Tibial artery (tissue), 4 donors: ENCODE measurements at regions not wholly inside any gene's neighbourhood (a gene's known extent, or its start where the extent isn't known, plus 50 kb on each side); places are given as distances from the start of the nearest gene placed in this dataset.

ENCODE experiments used
- DNase-seq, 2 donors: peaks; one replicate each; pipeline ENCODE4 v3.0.0-alpha.2; 2019
- H3K27ac ChIP-seq, 2 donors: fragments of 200-600 bp; sonication (generic) in 1 of 2; 1 replicate in 1 of 2; 2 replicates in 1 of 2; pipeline ENCODE4 v1.5.1; 2018 to 2019; ENCODE audit warnings: mild to moderate bottlenecking in 1 of 2
- H3K27me3 ChIP-seq, 2 donors: fragments of 200-600 bp; sonication (generic) in 1 of 2; one replicate each; pipeline versions ENCODE4 v1.5.1 to v1.6.0; 2016 to 2019
- H3K36me3 ChIP-seq, 3 donors: fragments of 200-600 bp; sonication (generic) in 2 of 3; one replicate each; pipeline ENCODE4 v1.5.1; 2016 to 2019; ENCODE audit warnings: mild to moderate bottlenecking in 2 of 3
- H3K4me1 ChIP-seq, 4 donors: fragments of 200-600 bp; sonication (generic) in 2 of 4; 1 replicate in 3 of 4; 2 replicates in 1 of 4; pipeline ENCODE4 v1.5.1; 2016 to 2019
- H3K4me3 ChIP-seq, 2 donors: fragments of 200-600 bp; sonication (generic) in 1 of 2; 1 replicate in 1 of 2; 2 replicates in 1 of 2; pipeline ENCODE4 v1.5.1; 2018 to 2019; ENCODE audit warnings: mild to moderate bottlenecking in 2 of 2
- H3K9me3 ChIP-seq, 3 donors: fragments of 200-600 bp; sonication (generic) in 1 of 3; one replicate each; pipeline ENCODE4 v1.5.1; 2016 to 2019
- intact Hi-C: fragments of 100-400 bp; cut with DNase I; formaldehyde crosslinking; loops from one replicate; pipeline ENCODE4 v1.15.0; 2023; ENCODE audit warnings: low total_unique reads
- TF ChIP-seq, protein P1 (sequence below), 2 experiments: fragments of 200-600 bp in 1 of 2; fragments of 450-650 bp in 1 of 2; IDR thresholded peaks; one replicate each; pipeline ENCODE4 v1.5.1; 2017 to 2019; ENCODE audit warnings: antibody characterized with exemption in 2 of 2, mild to moderate bottlenecking in 1 of 2, moderate library complexity in 1 of 2

DNA sequence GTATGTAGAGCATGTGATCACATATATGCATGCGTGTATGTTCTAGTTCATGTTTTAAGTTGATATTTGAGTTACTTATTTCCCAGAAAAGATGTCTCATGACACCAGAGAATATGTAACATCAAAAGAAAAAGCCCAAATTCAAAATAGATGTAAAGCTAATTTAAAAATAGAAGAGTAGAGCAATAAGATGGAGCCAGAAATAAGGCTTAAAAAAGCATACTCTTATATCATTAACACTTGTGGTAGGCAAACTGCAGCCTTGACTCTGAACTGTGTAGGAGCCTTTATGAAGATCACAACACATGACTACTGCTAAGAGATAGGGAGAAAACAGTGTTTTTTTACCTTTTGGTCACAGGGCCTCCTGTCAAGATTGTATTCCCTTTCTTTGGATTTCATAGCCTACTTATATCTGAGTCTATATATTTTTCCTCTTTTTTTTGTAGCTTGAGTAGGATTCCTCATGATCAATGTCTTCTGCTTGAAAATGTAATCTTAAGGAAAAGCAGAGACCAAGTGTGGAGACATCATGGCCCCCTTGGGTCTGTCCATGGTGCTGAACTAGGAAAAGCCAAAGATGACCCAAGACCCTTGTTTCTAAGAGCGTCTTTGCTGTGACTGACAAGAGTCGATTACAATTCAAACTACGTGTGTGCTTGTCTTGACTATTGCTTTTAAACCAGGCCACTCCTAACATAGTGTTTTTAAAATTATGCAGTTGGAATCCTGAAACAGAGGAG lies 390.4 kb downstream of the SHISA9 start:
- no peak overlapping the region for H3K27ac ChIP-seq
- TF ChIP-seq, protein P1, sequence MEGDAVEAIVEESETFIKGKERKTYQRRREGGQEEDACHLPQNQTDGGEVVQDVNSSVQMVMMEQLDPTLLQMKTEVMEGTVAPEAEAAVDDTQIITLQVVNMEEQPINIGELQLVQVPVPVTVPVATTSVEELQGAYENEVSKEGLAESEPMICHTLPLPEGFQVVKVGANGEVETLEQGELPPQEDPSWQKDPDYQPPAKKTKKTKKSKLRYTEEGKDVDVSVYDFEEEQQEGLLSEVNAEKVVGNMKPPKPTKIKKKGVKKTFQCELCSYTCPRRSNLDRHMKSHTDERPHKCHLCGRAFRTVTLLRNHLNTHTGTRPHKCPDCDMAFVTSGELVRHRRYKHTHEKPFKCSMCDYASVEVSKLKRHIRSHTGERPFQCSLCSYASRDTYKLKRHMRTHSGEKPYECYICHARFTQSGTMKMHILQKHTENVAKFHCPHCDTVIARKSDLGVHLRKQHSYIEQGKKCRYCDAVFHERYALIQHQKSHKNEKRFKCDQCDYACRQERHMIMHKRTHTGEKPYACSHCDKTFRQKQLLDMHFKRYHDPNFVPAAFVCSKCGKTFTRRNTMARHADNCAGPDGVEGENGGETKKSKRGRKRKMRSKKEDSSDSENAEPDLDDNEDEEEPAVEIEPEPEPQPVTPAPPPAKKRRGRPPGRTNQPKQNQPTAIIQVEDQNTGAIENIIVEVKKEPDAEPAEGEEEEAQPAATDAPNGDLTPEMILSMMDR (IDR thresholded peaks at IDR 0.05) = no peak
- no peak for DNase-seq

DNA sequence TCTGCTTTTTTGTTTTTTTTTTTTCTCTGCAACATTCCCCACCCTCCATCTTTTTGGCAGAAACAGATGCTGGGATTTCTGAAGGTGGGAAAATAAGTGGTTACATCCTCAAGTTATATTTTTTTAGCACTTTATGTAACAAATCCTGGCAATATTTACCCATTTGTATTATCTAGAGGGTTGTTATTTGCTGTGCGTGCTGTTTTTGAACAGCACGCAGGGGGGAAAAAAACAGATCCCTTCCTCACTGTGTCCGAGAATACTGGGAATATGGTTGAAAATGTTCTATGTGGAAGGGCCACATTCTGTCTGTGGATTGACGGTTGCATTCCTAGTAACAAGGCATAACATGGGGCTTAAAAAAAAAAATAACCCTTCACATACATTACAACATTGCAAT lies 394.8 kb downstream of the SHISA9 start:
- no peaks in the 10 kb centered on the region for H3K36me3 ChIP-seq
- H3K4me1 ChIP-seq = no peaks in the 10 kb centered on the region
- no peak overlapping the region for H3K27ac ChIP-seq
- DNase-seq = no peak
- H3K9me3 ChIP-seq = no peaks in the 10 kb centered on the region
- H3K27me3 ChIP-seq = no peaks in the 10 kb centered on the region
- TF ChIP-seq, protein P1 (IDR thresholded peaks at IDR 0.05) = no peak
- intact Hi-C loops = loop anchor here (10.0 kb wide), 1 partner anchor 61 kb away; no protein-coding TSS in a partner anchor
- H3K4me3 ChIP-seq = no peak overlapping the region

More for the DNA sequence above, 390.4 kb downstream of the SHISA9 start:
- H3K9me3 ChIP-seq = no peaks in the 10 kb centered on the region
- intact Hi-C loops = loop anchor here (10.0 kb wide), 1 partner anchor 57 kb away; no protein-coding TSS in a partner anchor
- no peaks in the 10 kb centered on the region for H3K36me3 ChIP-seq
- no peaks in the 10 kb centered on the region for H3K27me3 ChIP-seq
- H3K4me3 ChIP-seq = no peak overlapping the region
- no peaks in the 10 kb centered on the region for H3K4me1 ChIP-seq

DNA sequence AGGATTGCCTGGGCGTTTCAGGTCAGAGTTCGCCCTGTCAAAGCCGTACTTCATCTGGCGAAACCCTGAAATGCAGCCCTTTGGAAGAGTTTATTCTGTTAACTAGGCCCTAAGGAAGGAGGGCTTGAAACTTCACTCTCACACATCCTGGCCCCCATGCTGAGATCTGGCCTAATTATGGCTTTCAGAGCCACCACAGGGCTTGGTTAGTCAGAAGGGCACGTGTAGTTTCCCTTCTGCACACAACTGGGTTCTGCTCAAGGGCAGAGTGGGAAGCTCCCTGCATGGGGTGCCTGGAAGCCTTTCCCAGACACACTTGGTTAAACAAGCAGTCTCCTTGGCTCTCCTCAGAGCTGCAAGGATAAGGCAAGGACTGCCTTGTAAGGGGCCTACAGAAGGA lies 397.3 kb downstream of the SHISA9 start:
- no peaks in the 10 kb centered on the region for H3K27me3 ChIP-seq
- H3K4me1 ChIP-seq = no peaks in the 10 kb centered on the region
- intact Hi-C loops = loop anchor here (10.0 kb wide), 1 partner anchor 64 kb away; no protein-coding TSS in a partner anchor
- H3K27ac ChIP-seq = no peak overlapping the region
- DNase-seq = no peak
- TF ChIP-seq, protein P1 (IDR thresholded peaks at IDR 0.05) = no peak
- H3K4me3 ChIP-seq = no peak overlapping the region
- H3K36me3 ChIP-seq = no peaks in the 10 kb centered on the region
- H3K9me3 ChIP-seq = no peaks in the 10 kb centered on the region

DNA sequence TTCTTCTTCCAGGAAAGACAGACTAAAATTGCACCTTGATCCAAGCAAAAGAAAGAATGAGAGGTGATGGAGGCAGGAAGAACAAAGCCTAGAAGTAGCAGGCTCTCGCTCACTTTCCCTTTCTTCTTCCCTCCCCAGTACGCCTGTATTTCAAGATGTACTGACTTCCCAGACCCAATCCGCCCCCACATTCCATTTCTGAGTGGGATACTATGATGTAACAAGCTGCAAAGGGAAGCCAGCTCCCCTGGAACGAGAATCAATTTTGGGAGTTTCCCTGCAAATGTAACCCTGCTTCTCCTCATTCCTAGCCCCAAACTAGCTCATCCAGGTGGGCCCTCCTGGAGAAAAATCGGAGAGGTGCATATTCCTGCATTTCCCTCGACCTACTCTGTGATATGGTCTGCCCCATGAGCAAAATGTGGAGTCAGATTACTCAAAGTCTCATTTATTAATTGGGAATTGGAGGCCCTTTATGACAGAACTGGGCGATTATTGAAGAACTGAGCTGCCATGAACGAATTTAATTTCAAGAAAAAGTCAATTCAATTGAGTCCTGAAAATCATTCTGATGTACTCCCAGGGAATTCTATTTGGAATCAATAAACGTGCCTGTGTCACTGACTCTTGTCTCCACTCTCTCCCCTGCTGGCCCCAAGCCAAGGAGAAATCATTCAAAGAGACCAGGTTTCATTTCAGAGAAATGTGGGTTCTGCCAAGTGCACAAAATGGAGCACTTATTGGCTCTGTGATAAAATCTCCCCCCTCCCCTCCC lies 398.9 kb downstream of the SHISA9 start:
- Histone ChIP-seq H3K9me3 (no peaks in the 10 kb centered on the region), H3K27ac (no peak overlapping the region), H3K27me3 (no peaks in the 10 kb centered on the region), H3K4me3 (no peak overlapping the region), H3K36me3 (no peaks in the 10 kb centered on the region), H3K4me1 (no peaks in the 10 kb centered on the region)
- intact Hi-C loops = no loop called here
- DNase-seq = no peak
- TF ChIP-seq, protein P1 (IDR thresholded peaks at IDR 0.05) = no peak

DNA sequence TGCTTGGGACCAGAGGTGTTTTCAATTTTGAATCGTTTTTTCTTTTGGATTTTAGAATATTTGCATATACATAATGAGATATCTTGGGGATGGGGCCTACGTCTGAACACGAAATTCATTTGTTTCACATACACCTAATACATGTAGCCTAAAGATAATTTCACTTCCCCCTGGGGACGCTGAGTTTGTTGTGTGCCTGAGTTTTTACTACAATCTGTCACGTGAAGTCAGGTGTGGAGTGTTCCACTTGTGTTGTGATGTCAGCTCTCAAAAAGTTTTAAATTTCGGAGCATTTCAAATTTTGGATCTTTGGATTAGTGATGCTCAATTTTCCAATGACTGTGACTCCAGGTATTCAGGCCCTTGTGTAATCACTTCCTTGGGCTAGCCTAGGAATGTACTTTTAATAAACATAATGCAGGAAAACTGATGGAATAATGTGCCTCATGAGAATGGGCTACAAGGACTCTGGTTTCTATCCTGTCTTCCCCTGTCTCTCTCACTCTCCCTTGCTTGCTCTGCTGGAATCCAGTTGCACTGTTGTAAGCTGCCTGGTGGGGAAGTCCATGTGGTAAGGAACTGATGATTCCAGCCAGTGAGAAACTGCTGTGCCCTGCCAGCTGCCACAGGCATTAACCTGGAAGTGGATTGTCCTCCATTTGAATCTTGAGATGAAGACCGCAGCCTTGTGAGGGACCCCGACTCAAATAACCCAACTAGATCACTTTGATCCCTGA lies 403.8 kb downstream of the SHISA9 start:
- Histone ChIP-seq H3K36me3 (no peaks in the 10 kb centered on the region), H3K4me3 (no peak overlapping the region), H3K27ac (no peak overlapping the region), H3K4me1 (no peaks in the 10 kb centered on the region), H3K9me3 (no peaks in the 10 kb centered on the region), H3K27me3 (no peaks in the 10 kb centered on the region)
- DNase-seq = no peak
- TF ChIP-seq, protein P1 (IDR thresholded peaks at IDR 0.05) = no peak
- intact Hi-C loops = no loop called here
